Natural killer cell treated with Interleukin-12 subunit alpha and Interleukin-12 subunit beta and Interleukin-15 and Interleukin-18, amount 100 ng/mL, for 72 hours (primary cell): ENCODE measurements at regions not wholly inside any gene's neighbourhood (a gene's known extent, or its start where the extent isn't known, plus 50 kb on each side); places are given as distances from the start of the nearest gene placed in this dataset.

ENCODE experiments used
- ATAC-seq, 2 donors: fragments of 150-1000 bp; cut with Tn5 transposase in 1 of 2; sonication (Bioruptor Pico), chemical (Tn5 transposase) in 1 of 2; 2 replicates each; pipeline ENCODE4 v1.10.0; 2021
- DNase-seq: peaks from one replicate; pipeline ENCODE4 v3.0.0; 2022; ENCODE audit warnings: low spot score
- H3K27ac Mint-ChIP-seq, 2 donors: 1 replicate in 1 of 2; 2 replicates in 1 of 2; pipeline ENCODE4 v1.8.0; 2022; ENCODE audit warnings: mixed read lengths in 2 of 2, mild to moderate bottlenecking in 1 of 2, moderate library complexity in 1 of 2
- H3K27me3 Mint-ChIP-seq, 2 donors: 1 replicate in 1 of 2; 2 replicates in 1 of 2; pipeline ENCODE4 v1.8.0; 2022; ENCODE audit warnings: mixed read lengths in 2 of 2
- H3K36me3 Mint-ChIP-seq: one replicate; pipeline ENCODE4 v1.8.0; 2022; ENCODE audit warnings: mixed read lengths
- H3K4me1 Mint-ChIP-seq, 2 donors: 1 replicate in 1 of 2; 2 replicates in 1 of 2; pipeline ENCODE4 v1.8.0; 2022; ENCODE audit warnings: low read depth in 2 of 2, mixed read lengths in 2 of 2, mild to moderate bottlenecking in 1 of 2
- H3K4me3 Mint-ChIP-seq: one replicate; pipeline ENCODE4 v1.8.0; 2022; ENCODE audit warnings: mixed read lengths
- H3K9me3 Mint-ChIP-seq: 2 replicates; pipeline ENCODE4 v1.8.0; 2022; ENCODE audit warnings: mixed read lengths

DNA sequence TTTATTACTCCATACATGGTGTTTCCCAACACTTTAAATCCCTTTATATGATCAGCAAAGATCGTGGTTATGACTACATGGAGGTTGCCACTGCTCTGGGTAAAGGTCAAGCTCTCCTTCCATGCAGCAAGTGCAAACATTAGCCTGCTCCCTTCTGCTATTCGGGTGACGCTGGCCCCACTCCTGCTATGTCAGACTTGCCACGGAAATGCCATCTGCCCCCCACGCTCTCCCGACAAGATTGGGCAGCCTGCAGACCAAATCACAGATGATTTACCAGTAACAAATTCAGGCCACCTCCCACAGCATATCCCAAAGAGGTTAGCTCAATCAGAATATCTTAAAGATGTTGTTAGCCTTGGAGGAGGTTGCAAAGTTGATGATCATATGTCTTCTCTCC lies 77.8 kb upstream of the MGMT start:
- no peak overlapping the region for H3K4me3 Mint-ChIP-seq
- H3K9me3 Mint-ChIP-seq: no peaks in the 10 kb centered on the region
- H3K27ac Mint-ChIP-seq: no peak overlapping the region
- ATAC-seq (no peak), DNase-seq (no peak)
- no peaks in the 10 kb centered on the region for H3K4me1 Mint-ChIP-seq
- H3K27me3 Mint-ChIP-seq: peaks cover 8 to 21% of the 10 kb centered on the region in 2 donors
- no peaks in the 10 kb centered on the region for H3K36me3 Mint-ChIP-seq

DNA sequence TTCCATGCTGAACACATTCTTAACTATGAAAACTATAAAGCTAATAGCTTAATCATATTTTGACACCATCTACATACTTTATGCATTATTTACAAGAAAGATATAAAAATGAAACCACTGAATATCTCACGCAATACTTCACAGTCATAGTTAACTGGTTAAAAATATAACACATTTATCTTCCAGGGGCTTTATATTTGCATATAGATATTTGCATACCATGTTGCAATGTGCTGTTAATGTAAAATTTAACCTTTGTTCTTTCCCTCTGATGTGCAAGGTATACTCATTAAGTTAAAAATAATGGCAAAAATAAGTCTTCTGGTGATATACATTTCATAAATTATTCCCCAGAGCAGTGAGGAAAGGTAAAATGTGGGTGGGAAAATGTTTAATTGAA lies 76.9 kb upstream of the MGMT start:
- Mint-ChIP-seq H3K36me3 (no peaks in the 10 kb centered on the region), H3K4me3 (no peak overlapping the region), H3K9me3 (no peaks in the 10 kb centered on the region), H3K4me1 (no peaks in the 10 kb centered on the region), H3K27me3 (peaks cover 8 to 20% of the 10 kb centered on the region in 2 donors), H3K27ac (no peak overlapping the region)
- ATAC-seq (no peak), DNase-seq (no peak)

DNA sequence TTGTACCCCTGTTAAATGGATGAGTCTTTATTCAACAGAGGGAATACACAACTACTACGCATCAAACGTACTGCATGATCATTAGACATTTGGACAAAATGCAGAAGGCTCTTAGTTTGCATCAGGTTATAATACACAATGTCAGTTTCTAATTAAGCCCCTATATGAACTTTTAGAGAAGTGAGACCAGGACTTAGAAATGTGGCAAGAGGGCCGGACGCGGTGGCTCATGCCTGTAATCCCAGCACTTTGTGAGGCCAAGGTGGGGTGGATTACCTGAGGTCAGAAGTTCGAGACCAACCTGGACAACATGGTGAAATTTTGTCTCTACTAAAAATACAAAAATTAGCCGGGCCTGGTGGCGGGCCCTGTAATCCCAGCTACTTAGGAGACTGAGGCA lies 76.3 kb upstream of the MGMT start:
- no peak overlapping the region for H3K27ac Mint-ChIP-seq
- H3K27me3 Mint-ChIP-seq: peaks cover 6 to 14% of the 10 kb centered on the region in 2 donors
- ATAC-seq (no peak), DNase-seq (no peak)
- H3K36me3 Mint-ChIP-seq: no peaks in the 10 kb centered on the region
- no peak overlapping the region for H3K4me3 Mint-ChIP-seq
- H3K9me3 Mint-ChIP-seq: no peaks in the 10 kb centered on the region
- H3K4me1 Mint-ChIP-seq: no peaks in the 10 kb centered on the region

DNA sequence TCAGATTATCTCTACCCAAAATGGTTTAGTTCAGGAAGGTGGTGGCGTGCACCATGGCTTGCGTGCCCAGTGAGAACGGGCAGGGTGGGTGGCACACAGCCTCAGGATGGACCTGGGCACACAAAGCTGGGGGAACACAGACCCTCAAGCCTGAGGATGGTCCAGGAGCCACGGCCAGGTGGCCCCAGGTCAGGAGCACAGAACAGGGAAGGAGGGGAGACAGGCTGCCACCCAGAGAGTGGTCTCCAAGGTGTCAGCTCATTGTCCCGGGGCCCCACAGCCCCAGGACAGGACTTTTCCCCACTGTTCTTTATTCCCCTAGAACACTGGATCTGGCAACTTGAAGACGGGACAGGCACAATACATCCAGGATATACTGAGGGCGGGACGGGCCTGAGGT lies 75.6 kb upstream of the MGMT start:
- no peak overlapping the region for H3K27ac Mint-ChIP-seq
- no peak overlapping the region for H3K4me3 Mint-ChIP-seq
- H3K27me3 Mint-ChIP-seq: peaks cover 6 to 14% of the 10 kb centered on the region in 2 donors
- H3K4me1 Mint-ChIP-seq: no peaks in the 10 kb centered on the region
- H3K36me3 Mint-ChIP-seq: no peaks in the 10 kb centered on the region
- no peaks in the 10 kb centered on the region for H3K9me3 Mint-ChIP-seq
- ATAC-seq (peak in 1 of 2 donors; percentile 59), DNase-seq (no peak)

DNA sequence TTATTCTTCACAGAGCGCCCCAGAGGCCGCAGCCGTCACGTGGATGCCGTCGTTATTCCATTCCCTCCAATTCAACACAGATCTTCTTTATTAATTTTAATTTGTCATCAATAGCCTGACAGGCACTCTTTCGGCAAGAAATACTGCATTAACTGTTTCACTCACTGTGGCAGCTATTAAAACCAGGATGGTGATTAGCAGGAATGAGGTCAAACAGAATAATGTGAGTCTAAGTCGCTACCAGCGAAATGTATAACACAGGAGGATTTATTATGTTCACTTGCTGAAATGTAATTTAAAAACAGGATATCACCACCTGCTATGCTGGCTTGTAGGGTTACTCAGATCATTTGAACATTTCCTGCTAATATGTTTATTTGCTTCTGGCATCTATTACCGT lies 74.2 kb upstream of the MGMT start:
- ATAC-seq (no peak), DNase-seq (no peak)
- no peak overlapping the region for H3K27ac Mint-ChIP-seq
- H3K36me3 Mint-ChIP-seq: no peaks in the 10 kb centered on the region
- no peaks in the 10 kb centered on the region for H3K4me1 Mint-ChIP-seq
- peaks cover 6 to 14% of the 10 kb centered on the region in 2 donors for H3K27me3 Mint-ChIP-seq
- no peak overlapping the region for H3K4me3 Mint-ChIP-seq
- H3K9me3 Mint-ChIP-seq: no peaks in the 10 kb centered on the region

DNA sequence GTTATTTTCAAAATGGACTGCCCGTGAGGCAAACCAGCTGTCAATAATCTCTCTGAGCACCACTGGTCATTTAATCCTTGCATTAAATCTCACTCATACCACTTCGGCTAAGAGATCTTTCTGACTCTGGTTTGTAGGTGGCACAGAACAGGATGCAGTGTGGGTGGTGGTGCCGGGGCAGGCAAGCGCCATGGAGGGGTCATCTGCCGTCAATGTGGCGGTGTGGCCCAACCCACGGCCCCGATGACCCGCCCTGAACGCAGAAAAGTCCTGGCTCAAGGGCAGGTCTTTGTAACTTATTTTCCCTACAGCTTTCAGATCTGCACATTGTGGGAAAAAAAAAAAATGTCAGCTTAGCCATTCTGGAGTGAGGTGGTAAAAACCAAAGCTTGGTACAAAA lies 73.2 kb upstream of the MGMT start:
- Mint-ChIP-seq H3K36me3 (no peaks in the 10 kb centered on the region), H3K4me1 (no peaks in the 10 kb centered on the region)

DNA sequence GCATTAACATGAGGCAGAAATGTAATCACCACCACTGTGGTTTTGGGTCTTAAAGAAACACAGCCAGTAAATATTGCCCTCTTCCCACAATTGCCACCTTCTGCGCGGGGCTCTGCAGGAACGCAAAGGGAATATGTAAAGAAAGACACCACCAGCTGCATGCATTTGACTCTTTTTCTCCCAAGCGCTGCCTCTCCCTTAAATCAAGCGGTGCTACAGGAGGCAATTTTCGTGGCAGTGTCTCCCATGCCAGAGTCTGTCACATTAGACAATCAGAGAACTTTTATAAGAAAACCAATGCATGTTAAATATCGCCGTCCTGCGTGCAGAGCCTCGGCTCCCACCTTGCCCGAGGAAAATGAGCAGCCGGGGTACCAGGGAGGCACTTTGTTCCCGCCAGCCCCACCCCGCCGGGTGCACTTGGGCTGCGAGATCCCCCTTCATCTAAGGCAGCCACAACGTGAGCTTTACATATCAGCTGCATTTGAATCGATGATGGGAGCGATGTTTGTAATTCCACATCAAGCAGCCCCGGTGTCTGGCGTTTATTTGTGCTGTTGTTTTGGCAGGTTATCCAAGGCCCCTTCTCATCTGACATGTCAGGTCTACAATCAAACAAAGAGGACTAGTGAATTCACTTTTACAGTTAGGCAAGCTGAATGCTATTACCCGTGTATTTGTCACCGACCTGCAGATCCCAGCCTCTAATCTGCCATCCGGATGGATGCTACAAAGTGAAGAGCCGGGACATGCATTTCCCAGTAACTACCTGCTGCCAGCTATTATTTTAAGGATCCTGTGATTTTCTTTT lies 72.3 kb upstream of the MGMT start:
- no peak for ATAC-seq
- H3K4me3 Mint-ChIP-seq: no peak overlapping the region

More for the DNA sequence above, 73.2 kb upstream of the MGMT start:
- DNase-seq (no peak), ATAC-seq (no peak)
- Mint-ChIP-seq H3K27me3 (peaks cover 6 to 14% of the 10 kb centered on the region in 2 donors), H3K4me3 (no peak overlapping the region), H3K27ac (no peak overlapping the region), H3K9me3 (no peaks in the 10 kb centered on the region)

DNA sequence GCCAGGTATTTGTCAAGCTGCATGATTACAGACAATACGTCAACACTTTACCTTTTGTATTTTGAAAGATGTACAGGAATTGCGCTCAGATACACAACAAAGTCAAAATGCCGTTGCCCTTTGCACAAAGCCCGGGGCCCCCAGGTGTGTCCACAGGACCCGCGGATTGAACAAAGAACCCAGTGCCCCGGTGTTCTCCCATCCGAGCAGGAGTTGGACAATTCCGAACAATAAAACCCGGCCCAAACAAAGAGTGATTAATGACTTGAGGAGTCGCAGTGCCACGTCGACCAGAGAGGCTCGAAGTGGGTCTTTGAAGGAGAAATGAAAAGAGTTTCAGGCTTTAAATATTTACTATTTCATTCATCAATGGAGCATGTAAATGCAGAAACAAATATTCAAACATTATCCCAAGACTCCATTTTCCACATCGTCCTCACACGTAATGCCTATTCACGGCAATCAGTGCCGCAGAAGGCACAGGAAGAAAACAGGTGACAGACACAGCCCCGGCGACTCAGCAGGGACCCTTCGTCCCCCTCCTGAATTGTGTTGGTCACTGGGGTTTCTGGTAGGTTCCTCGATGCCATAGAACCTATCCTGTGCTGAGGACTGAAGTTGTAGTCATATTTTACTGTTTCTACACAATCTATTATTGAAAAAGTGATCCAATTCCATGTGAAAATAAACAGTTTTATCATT lies 70.9 kb upstream of the MGMT start:
- no peak for DNase-seq
- no peaks in the 10 kb centered on the region for H3K9me3 Mint-ChIP-seq
- H3K36me3 Mint-ChIP-seq: no peaks in the 10 kb centered on the region
- H3K4me1 Mint-ChIP-seq: no peaks in the 10 kb centered on the region
- H3K27me3 Mint-ChIP-seq: peaks cover 7 to 22% of the 10 kb centered on the region in 2 donors
- no peak for ATAC-seq
- H3K4me3 Mint-ChIP-seq: no peak overlapping the region
- no peak overlapping the region for H3K27ac Mint-ChIP-seq

More for the DNA sequence above, 72.3 kb upstream of the MGMT start:
- H3K27me3 Mint-ChIP-seq: peaks cover 3 to 14% of the 10 kb centered on the region in 2 donors
- no peaks in the 10 kb centered on the region for H3K36me3 Mint-ChIP-seq
- no peak overlapping the region for H3K27ac Mint-ChIP-seq
- no peaks in the 10 kb centered on the region for H3K4me1 Mint-ChIP-seq
- no peak for DNase-seq
- no peaks in the 10 kb centered on the region for H3K9me3 Mint-ChIP-seq

DNA sequence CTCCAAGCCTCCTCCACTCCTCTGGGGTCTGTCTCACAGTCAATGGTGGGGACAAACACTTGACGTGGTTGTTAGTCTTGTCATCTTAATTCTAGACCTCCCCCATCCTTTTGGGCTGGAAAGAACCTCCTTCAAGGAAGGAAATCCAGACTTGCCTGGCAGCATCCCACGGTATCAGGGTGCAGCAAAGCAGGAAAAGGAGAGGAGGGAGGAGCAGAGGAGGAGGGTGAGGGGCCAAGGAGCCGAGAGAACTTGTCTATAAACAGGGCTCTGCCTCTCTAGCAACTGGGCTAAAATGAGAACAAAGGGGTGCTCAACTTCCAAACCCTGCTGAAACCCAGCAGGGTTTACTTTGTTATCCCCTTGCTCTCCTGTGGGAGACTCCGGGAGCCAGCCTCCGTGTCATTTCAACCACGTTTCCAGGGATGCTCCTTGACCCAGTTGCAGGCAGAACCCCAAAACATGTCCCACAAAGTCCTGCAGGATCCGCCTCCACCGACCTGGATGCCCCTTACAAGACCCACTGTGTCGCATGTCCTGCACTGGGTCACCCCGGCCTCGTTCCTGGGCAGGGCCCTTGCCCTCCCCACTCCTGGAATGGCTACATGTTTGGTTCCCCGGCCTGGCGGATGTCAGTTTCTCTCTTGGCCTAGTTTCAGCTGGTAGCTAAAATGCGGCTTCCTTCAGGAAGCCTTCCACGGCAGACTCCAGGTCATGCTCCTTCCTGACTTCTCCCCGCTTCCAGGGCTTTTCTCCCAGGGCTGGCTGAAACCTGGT lies 69.7 kb upstream of the MGMT start:
- Mint-ChIP-seq H3K36me3 (no peaks in the 10 kb centered on the region), H3K27me3 (peaks cover 7 to 19% of the 10 kb centered on the region in 2 donors), H3K27ac (no peak overlapping the region), H3K4me1 (no peaks in the 10 kb centered on the region), H3K4me3 (no peak overlapping the region), H3K9me3 (no peaks in the 10 kb centered on the region)
- ATAC-seq (no peak), DNase-seq (no peak)

DNA sequence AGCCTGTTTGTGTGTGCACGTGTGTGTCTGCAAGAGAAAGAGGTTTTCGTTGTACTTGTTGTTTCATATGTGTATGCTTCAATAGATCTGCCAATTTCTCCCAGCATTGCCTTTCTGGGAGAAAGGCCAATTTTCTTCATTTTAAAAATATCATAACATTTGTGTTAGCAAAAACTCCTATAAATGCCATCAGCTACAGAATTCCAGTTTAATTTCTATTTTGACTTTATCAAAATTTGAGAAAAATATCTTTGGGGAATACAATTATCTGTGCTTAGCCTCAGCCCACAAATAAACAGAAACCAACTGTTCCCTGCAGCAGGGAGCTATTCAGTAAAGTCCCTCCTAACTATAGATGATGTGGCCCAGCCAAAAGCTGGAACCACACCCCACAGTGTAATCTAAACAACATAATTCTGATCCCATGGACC lies 68.3 kb upstream of the MGMT start:
- Mint-ChIP-seq H3K9me3 (no peaks in the 10 kb centered on the region), H3K4me3 (no peak overlapping the region), H3K27ac (no peak overlapping the region), H3K4me1 (no peaks in the 10 kb centered on the region), H3K36me3 (no peaks in the 10 kb centered on the region), H3K27me3 (peaks cover 7 to 9% of the 10 kb centered on the region in 2 donors)
- no peak for ATAC-seq
- no peak for DNase-seq

DNA sequence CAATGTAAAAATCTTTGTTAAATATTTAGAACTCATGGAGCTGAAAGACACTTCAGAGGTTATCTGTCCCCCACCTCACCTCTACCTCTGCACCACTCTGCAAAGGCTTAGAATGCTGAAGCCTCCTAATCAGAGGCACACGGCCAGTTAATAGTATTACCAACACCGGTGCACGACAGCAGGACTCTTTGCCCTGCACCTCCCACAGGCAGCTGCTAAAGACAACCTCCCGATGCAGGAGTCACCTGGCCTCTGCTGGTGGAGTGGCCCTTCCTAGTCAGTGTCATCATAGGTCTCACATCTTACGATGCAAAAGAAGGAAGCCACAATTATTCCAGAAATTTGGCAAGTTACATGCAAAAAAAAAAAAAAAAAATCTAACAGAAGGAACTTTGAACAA lies 66.6 kb upstream of the MGMT start:
- ATAC-seq (no peak), DNase-seq (no peak)
- no peaks in the 10 kb centered on the region for H3K36me3 Mint-ChIP-seq
- peaks cover 7 to 9% of the 10 kb centered on the region in 2 donors for H3K27me3 Mint-ChIP-seq
- no peak overlapping the region for H3K4me3 Mint-ChIP-seq
- no peak overlapping the region for H3K27ac Mint-ChIP-seq
- no peaks in the 10 kb centered on the region for H3K9me3 Mint-ChIP-seq
- no peaks in the 10 kb centered on the region for H3K4me1 Mint-ChIP-seq

DNA sequence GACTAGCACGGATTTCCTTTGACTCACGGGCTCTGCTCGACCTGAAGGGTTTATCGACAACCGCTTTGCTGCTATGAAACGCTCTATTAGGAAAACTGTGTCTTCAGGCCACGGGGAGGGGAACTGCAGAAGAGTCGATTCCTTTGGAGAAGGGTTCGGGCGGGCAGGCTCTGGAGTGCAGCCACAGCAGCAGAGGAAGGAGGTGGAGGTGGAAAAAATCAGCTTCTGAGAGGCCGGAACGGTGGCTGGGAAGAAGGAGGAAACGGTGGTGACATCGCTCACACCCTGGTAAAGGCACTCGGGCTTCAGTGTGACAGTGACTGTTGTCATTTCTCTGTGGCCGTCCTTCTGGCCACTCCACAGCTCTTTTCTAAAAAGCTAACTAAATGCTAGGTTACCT lies 64.6 kb upstream of the MGMT start:
- H3K27ac Mint-ChIP-seq: no peak overlapping the region
- no peak for ATAC-seq
- H3K9me3 Mint-ChIP-seq: no peaks in the 10 kb centered on the region
- H3K27me3 Mint-ChIP-seq: peaks cover 13 to 17% of the 10 kb centered on the region in 2 donors
- DNase-seq: no peak
- H3K36me3 Mint-ChIP-seq: no peaks in the 10 kb centered on the region
- H3K4me1 Mint-ChIP-seq: no peaks in the 10 kb centered on the region
- no peak overlapping the region for H3K4me3 Mint-ChIP-seq

DNA sequence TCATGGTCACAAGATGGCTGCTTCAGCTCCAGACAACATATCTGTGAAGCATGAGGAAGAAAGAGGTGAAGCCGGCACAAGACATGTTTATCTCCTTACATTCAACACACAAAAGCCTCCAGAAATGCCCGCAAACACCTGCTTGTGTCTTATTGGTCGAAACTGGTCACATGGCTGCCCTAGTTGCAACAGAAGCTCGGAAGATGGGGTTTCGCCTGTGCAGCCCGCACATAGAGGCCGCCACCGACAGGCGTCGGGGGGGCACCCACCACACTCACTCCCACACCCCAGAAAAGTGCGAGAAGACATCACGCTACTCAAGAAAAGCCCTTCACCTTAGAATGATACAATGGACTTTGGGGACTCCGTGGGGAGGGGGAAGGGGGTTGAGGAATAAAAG lies 63.0 kb upstream of the MGMT start:
- Mint-ChIP-seq H3K27me3 (peaks cover 16 to 17% of the 10 kb centered on the region in 2 donors), H3K27ac (no peak overlapping the region), H3K36me3 (no peaks in the 10 kb centered on the region), H3K4me1 (no peaks in the 10 kb centered on the region), H3K9me3 (no peaks in the 10 kb centered on the region), H3K4me3 (no peak overlapping the region)
- ATAC-seq: no peak
- DNase-seq: no peak

DNA sequence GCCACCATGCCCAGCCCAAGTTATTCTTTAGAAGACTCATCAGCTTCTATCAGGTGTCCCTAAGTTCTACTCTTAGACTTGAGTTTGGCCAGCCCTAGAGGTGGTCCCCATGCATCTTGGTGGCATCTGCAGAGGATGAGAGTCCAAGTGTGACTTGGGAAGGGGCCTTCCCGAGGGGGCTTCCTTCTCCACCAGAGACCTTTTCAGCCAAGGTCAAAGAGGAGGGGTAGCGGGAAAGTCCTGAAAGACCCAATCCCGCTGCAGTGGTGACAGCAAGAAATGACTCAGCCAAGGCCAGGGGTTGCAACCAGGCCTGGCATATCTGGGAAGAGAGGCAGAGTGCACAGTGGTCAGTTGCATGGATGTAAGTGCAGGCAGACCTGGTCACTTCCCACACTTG lies 61.7 kb upstream of the MGMT start:
- no peak overlapping the region for H3K27ac Mint-ChIP-seq
- ATAC-seq (no peak), DNase-seq (no peak)
- H3K4me1 Mint-ChIP-seq: no peaks in the 10 kb centered on the region
- peaks cover 10 to 12% of the 10 kb centered on the region in 2 donors for H3K27me3 Mint-ChIP-seq
- H3K4me3 Mint-ChIP-seq: no peak overlapping the region
- no peaks in the 10 kb centered on the region for H3K36me3 Mint-ChIP-seq
- H3K9me3 Mint-ChIP-seq: no peaks in the 10 kb centered on the region
